HG02623 (cell line): ENCODE measurements at regions not wholly inside any gene's neighbourhood (a gene's known extent, or its start where the extent isn't known, plus 50 kb on each side); places are given as distances from the start of the nearest gene placed in this dataset.
"Not testable (repeated sequence)": the region's sequence is repeated elsewhere in the genome, so short reads cannot be mapped to it uniquely, and the experiment has no call there.

Experiments
- ATAC-seq: cut with Tn5 transposase; IDR thresholded peaks from one replicate; pipeline ENCODE4 v1.9.1; 2021; ENCODE audit warnings: moderate library complexity; ENCODE audit not compliant: unreplicated experiment

DNA sequence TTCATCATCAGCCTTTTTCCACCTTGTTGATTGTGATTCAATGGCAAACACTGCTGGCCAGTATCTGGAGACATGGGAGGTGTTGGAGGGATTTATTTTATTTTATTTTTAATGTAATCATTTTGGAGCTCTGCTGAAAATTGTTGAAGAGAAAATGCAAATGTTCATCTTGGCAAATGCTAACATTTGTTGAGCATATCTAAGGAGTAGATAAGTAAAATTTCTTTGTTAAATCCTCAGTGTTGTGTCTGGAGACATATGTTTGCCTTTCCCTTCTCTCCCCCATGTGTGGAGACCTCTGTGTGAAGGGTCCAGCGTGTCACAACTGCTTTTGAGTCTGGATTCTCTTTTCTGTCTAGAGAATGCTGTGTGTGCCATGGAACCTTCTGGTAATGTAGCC lies 300.3 kb downstream of the FZD1 start:
- ATAC-seq = no peak

DNA sequence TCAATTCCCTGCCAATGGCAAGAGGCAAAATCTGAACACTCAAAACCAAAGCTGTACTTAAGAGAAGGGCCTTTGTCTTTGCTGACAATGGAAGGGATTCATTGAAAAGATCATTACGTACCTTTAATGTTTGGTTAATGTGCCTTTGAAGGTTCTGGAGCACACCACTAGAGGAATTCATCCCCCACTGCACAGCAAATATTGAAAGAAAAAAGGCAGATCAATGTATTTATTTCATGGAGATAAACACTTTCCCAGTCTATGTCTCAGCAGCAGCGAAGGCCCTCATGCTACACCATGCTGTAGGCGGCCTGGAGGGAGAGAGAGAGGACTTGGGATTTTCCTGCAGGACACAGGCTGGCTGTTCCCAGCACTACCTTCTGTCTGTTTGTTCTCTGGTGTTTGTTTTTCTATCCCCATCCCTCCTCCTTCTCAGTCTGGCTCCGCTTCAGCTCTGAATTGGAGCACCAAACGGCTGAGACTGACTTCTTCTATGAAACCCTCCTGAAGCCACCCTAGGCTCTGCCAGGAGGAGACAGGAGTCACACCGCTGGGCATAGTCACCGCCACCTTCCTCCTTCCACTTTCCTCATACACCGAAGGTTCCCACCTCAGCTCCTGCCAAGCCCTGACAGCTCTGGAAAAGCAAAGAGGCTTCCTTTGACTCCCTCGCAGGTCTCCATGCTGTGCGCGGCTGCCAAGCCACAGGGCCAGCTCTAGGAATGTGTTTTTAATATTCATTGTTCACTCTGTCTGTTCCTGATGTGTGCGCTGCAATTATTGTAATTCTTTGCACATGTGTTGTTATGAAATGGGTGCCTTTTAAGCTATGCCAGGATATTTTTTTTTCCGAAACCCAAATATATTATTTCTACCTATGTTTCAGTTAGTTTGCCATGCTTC lies 301.5 kb downstream of the FZD1 start:
- ATAC-seq = no peak

DNA sequence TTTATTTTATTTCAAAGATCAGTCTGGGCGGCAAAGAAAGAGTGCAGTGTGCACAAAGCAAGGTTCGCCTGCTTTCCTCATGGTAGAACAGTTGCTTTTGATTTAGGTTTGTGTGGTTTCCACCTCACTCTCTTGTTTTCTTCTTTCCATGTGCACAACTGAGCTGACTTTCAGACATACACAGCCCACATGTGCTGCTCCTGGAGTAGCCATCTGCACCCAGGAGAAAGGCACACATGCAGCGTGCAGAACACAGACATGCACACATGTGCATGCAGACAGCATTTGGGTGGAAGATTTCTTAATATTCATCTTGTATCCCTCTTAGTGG lies 302.1 kb downstream of the FZD1 start:
- ATAC-seq = no peak

DNA sequence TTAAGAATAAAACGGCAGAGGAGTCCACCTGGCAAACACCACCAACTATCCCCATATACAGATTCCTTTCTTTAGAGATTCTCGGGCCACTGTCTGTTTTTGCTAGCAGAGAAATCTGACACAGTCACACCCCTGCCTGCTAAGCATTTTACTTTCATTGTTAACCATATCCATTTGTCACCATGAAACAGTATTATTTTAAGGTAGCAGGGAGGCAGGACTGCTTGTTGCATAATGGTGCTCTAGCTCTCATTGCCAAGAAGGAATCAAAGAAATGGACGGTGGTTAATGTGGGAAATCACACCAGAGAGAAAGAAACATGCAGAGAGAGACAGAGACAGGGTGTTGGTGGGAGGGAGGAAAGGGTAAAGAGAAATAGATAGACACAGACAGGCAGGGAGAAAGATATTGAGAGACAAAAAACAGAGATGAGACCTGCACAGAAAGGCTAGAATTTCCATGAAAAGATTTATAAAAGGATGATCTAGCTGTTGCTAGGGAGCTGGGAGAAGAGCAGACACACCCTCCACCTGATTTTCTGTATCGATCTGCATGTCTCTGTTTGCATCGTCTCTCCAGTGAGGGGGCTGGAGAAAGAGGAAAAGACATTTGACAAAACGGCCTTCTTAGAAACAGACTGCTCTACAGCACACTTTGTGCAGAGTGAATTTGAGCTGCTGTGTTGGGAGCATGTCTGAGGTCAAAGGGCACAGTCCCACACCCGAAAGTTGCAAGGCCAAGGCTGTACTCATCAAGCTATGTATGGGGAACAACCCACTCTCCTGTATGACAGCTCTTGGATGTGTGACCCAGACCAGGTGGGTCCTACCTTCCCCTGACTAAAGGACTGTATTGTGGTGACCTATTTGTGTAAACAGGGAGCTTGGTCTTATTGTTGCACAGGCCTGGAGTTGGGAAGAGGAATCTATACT lies 303.1 kb downstream of the FZD1 start:
- ATAC-seq = no peak

DNA sequence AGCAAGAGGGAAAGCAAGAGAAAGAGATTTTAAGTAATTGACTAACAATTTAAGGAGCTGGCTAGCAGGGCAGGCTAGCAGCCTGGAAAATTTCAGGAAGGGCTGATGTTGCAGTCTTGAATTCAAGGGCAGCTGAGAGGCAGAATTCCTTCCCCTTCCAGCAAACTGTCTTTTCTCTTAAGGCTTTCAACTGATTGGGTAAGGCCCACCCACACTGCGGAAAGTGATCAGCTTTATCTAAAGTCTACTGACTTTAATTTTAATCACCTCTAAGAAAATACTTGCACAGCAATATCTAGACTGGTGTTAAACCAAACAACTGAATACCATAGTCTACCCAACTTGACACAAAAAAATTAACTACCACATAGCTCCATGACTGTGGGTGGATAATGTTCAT lies 303.9 kb downstream of the FZD1 start:
- no peak for ATAC-seq

DNA sequence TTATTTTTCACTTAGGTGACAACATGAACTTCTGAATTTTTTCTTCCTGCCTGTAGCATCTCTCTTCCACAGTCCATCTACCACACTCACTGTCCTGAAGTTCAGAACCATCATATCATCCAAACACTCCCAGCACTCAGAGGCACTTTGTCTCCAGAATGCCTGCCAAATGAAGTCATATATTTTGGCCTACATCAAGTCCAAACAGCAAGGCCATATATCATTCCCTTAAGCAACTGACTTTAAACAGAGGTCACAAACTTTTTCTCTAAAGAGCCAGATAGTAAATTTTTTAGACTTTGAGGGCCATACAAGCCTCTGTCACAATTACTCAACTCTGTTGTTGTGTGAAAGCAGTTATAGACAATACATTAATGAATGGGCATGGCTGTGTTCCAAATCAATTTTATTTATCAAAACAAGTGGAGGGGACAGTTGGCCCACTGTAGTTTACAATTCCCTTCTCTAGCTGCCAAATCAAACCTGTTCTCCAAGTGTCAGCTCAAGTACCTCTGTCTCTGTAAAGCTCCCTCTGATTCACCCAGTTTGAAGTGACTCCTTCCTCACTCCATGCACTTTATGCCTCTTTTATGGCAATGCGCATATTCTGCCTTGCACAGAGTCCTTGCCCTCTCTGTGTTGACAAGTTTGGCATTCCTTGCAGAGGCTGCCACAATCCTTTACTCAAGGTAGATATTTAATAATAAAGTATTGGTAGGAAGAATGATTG lies 305.7 kb downstream of the FZD1 start:
- no peak for ATAC-seq

DNA sequence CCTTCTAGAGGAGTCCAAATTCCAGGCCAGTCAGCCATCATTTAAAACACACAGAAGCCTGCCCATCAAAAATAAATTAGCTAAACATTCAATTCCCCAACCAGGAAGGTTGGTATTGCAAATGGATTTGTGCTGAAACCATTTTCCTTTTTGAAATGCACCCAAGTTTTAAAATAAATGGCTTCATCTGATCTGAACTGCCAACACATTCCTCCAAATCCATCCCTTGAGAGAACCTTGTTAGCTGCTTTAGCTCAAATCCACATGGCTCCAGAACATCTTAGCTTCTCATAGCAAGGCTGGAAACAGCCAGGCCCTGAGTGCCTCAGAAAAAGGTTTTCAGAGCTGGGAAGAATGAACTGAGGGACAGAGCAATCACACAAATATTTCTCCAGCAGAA lies 306.3 kb downstream of the FZD1 start:
- no peak for ATAC-seq

DNA sequence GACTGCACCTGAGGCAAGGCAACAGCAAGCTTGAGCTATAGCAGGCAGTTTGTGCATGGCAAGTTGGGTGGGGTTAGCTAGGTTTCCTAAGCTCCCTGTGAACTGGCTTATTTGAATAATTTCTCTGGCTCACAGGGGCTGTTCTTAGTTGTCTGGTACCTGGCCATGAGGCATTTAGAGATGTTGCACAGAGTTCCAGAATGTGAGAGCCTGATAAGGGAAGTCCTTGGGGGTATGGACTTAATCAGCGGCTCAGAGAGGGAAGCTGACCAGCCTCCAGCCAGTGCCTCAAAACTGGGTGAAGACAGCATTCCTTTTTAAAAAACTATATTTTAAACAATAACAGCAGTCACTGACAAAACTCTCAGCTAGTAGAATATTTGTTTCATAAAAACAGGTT lies 307.4 kb downstream of the FZD1 start:
- no peak for ATAC-seq

DNA sequence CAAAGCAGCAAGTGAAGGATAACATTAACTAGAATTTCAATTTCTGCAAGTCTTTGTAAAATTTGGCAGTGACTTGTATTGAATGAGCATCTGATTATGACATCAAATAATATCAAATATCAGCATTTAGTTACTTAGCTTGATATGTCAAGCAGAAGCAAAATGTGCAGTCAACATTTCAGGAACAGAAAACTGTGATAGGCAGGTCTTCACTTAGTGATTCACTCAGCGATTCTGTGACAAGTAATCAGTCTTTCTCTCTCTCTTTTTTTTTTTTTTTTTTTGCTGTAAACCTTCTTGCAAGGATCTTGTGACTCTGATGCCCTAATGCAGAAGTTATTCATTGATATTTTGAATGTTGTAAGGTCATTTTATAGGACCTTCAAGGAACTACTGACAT lies 307.1 kb downstream of the MTERF1 start:
- no peak for ATAC-seq

DNA sequence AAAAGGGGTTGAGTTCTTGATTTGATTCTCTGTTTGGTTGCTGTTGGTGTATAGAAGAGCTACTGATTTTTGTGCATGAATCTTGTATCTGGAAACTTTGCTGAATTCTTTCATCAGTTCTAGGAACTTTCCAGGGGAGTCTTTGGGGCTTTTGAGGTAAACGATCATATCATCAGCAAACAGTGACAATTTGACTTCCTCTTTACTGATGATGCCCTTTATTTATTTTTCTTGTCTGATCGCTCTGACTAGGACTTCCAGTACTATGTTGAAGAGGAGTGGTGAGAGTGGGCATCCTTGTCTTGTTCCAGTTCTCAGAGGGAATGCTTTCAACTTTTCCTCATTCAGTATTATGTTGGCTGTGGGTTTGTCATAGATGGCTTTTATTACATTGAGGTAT lies 304.0 kb downstream of the MTERF1 start:
- ATAC-seq = not testable (repeated sequence)

DNA sequence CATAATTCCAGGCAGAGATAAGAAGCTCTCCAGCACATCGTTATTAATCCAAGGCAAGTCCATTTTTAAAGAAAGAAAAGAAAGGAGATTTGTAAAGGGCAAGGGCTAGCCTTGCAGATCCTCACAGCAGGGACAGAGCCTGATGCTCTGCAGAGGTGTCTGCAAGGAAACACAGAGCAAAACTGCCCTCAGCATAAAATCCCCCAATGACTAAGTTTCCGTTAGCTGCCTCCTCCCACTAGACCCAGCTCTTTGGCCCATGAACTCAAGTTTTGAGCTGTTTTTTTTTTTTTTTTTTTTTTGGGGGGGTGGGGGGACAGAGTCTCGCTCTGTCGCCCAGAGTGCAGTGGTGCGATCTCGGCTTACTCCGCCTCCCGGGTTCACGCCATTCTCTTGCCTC lies 300.7 kb downstream of the MTERF1 start:
- no peak for ATAC-seq

DNA sequence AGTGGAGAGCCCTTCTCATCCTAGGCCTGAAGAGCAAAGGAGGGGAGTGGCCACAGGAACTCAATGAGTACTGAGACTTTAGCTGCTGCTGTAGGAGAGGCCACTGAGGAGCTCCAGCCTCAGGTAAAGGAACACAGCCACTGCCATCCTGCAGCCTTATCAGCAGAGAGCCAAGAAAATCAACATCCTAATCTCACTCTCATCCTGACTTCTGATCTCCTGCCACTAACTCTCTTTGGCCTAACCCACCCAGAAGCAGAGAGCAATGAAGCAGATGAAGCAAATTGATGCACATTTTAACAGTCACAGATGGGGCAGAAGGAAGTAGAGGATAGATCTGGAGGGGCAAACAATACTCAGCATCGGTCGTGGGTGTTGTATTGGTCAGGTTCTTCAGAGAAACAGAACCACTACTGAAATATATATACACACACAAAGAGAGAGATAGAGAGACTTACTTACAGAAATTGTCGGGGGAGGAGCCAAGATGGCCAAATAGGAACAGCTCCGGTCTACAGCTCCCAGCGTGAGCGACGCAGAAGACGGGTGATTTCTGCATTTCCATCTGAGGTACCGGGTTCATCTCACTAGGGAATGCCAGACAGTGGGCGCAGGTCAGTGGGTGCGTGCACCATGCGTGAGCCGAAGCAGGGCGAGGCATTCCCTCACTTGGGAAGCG lies 297.6 kb downstream of the MTERF1 start:
- no peak for ATAC-seq

DNA sequence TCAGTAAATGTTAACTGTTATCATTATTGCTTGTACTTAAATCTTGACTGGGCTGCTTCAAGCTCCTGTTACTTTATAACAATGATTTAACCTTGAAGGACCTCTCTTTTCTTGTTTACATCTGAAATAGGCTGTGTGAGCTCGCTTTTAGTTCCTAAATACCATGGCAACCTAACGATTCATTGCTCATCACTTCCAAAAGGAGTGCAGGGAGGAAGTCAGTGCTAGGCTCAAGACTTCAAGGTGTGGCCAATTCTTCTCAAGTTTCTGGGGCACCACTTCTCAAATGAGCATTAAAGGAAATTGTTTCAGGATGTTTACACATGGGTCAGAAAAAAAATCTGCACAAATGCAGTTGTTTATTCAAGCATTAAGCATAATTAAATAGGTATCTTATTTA lies 284.2 kb downstream of the MTERF1 start:
- no peak for ATAC-seq

DNA sequence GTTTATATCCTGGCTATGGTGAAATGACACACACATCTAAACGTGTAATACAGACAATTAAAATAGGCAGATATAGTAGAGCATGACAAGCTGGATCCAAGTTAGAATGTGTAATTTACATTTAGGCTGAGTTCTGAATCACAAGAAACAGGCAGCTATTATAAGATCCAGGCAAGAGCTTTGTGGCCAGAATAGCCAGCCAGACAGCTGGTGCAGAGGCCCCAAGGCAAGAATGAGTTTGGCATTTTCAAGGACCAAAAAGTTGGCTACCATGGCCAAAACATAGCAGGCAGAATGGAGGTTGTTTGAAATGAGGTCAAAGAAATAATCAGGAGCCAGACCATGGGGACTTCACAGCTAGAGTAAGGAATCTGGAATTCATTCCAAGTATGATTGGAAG lies 281.7 kb downstream of the MTERF1 start:
- ATAC-seq = no peak

DNA sequence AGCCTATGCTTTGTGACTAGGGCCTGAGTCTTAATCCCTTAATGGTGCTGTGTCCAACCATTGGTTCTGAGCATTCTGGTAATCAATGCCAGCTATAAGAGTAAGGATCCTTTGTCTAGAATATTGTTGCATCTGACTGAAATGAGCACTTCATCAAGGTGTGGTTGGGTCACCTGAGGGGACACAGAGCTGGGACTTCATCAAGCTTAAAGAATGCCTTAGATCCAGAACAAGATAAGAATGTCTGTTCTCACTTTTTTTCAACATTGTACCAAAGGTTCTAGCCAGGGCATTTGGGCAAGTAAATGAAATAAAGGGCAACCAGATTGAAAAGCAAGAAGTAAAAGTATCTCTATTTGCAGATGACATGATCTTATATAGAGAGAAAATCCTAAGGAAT lies 280.4 kb downstream of the MTERF1 start:
- ATAC-seq = no peak

DNA sequence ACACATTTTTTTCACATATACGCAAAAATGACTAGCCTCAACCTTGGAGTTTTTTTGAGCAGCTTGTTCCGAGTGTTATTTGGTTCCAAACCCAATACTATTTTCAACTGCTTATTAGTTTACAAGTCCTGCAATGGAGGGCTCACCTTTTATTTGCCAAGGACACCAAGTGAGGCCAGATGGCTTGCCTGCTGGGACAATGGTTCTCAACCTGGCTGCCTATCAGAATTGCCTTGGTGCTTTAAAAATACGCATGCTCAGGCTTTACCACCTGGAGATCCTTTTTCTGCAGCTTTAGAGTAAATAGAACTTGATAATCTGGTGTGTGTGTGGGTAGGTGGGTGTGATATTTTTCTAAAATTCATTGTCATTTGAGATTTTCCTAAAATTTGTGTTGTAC lies 276.8 kb downstream of the MTERF1 start:
- no peak for ATAC-seq

DNA sequence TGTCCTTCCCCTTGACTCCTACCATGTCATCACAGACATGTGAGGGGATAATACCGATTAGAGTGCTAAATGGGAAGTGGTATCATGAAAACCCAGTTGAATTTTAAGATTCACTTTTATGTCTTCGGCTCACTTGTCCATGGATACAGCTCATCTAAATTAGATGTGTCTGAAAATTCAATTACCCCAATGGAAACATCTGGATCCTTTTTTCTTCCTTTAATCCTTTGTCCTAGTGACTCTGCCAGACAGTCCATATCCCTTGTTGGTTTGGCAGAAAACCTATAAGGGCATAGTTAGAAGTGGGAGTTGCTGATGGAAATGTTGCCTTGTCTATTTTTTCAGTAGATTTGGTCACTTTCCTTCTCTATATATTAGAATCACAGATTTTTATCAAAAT lies 271.9 kb downstream of the MTERF1 start:
- no peak for ATAC-seq

DNA sequence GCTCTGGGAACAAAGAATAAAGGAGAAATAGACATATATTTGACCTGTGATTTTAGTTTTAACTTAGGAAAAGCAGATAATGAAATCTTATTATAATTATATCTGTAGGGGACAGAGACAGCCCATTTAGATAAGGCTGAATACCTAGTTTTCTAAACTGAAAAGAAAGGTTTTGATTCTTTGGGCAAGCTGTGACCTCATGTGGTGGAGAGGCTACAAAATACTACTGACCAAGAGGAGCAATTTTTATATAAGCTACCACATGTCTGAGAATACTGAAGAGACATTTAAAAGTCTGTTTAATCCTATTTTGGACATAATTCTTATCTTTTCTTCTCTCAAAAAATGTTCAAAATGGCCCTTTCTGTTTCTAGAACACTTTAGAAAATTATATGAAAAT lies 271.0 kb downstream of the MTERF1 start:
- no peak for ATAC-seq

DNA sequence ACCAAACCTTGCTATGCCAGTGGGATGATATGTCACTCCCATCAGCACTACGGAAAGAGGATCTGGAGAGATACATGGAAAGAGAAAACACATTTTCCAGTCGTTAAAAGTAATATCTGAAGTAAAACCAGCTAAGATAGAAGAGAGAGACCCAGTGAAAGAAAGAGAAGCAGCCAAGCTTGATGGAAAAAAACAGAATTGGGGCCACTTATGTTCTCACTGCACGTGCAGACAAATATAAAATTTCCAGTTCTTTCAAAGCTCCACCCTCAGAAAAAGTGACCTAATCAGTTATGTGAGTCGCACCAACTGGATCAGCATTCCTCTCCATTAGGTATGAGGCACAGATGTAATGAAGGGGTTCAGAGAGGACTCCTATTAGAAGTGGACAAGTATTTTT lies 266.1 kb downstream of the MTERF1 start:
- ATAC-seq = no peak

DNA sequence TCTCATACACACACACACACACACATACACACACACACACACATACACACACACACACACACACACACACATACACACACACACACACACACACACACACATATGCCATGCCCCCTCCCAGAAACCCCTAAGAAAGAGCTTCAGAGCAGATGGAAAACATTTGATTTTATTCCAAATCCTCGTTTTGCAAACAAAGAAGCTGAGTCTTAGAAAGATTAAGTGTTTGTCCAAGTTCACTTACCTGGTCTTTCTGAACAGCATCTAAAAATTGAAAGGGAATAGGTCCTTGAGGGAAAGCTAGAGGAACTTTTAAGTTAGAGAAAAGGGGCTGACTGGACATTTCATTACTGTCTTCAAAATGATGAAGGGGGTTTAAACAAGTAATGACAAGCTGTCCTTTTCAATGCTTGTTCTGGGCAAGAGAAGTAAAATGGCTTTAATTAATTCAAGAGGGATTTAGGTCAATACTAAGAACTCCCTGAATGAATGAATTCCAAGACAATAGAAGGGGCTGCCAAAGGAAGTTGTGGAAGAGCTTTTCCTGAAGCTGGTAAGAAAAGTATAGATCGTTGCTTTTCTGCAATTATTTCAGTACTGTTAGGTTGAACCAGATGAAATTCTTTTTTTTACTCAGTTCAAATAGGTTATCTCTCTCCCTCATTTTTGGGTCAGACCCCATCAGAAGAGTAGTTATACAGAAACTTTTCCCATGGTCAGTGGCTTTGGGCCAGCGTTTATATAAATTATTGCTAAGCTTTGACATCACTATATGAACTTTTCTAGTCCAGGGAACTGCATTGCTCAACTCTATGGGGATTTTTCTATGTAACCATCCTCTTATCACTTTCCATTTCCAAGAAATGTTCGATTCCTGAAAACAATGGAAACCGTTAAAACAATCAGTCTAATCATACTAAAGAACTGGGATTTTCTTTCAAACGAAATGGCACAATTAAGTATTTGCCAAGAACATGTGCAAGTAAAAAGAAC lies 261.4 kb downstream of the MTERF1 start:
- ATAC-seq = no peak
